ENCODE measurements at regions not wholly inside any gene's neighbourhood (a gene's known extent, or its start where the extent isn't known, plus 50 kb on each side); places are given as distances from the start of the nearest gene placed in this dataset.

- Mint-ChIP-seq H3K9me3 (peaks cover 3 to 29% (median 10%) of the 10 kb centered on the region in 7 donors), H3K27ac (no peak overlapping the region), H3K36me3 (peaks cover 0 to 7% of the 10 kb centered on the region in 2 donors), H3K4me1 (no peaks in the 10 kb centered on the region), H3K27me3 (no peaks in the 10 kb centered on the region), H3K4me3 (no peak overlapping the region)
- no peak for DNase-seq
- no peak for ATAC-seq (ENCODE audit: low read depth in 2 of 2)
Measured at GRCh38 chr3:78129707-78130106, 1089.8 kb downstream of the ROBO2 start.

GRCh38 chr3:78130741-78131290 lies 1090.9 kb downstream of the ROBO2 start:
- no peak overlapping the region for H3K27ac Mint-ChIP-seq
- ATAC-seq (ENCODE audit: low read depth in 2 of 2), result no peak
- peaks cover under 1 to 21% (median 6%) of the 10 kb centered on the region in 7 donors for H3K9me3 Mint-ChIP-seq
- H3K4me1 Mint-ChIP-seq, result no peaks in the 10 kb centered on the region
- DNase-seq, result no peak
- H3K36me3 Mint-ChIP-seq, result peaks cover 0 to 7% of the 10 kb centered on the region in 2 donors
- no peaks in the 10 kb centered on the region for H3K27me3 Mint-ChIP-seq
- H3K4me3 Mint-ChIP-seq, result no peak overlapping the region

- H3K4me1 Mint-ChIP-seq, result no peaks in the 10 kb centered on the region
- no peak overlapping the region for H3K4me3 Mint-ChIP-seq
- peak overlapping the region in 1 of 6 donors; percentile 54 for H3K27ac Mint-ChIP-seq
- H3K9me3 Mint-ChIP-seq, result peaks cover 0 to 17% (median 4%) of the 10 kb centered on the region in 7 donors
- H3K36me3 Mint-ChIP-seq, result no peaks in the 10 kb centered on the region
- DNase-seq (no peak), ATAC-seq (ENCODE audit: low read depth in 2 of 2) (no peak)
- H3K27me3 Mint-ChIP-seq, result no peaks in the 10 kb centered on the region
Measured at GRCh38 chr3:78134496-78134895, 1094.6 kb downstream of the ROBO2 start.

GRCh38 chr3:78139166-78139565 lies 1099.3 kb downstream of the ROBO2 start:
- ATAC-seq (ENCODE audit: low read depth in 2 of 2) (no peak), DNase-seq (no peak)
- H3K27ac Mint-ChIP-seq, result no peak overlapping the region
- H3K4me3 Mint-ChIP-seq, result no peak overlapping the region
- peaks cover 0 to 24% (median 10%) of the 10 kb centered on the region in 7 donors for H3K9me3 Mint-ChIP-seq
- no peaks in the 10 kb centered on the region for H3K36me3 Mint-ChIP-seq
- no peaks in the 10 kb centered on the region for H3K4me1 Mint-ChIP-seq
- no peaks in the 10 kb centered on the region for H3K27me3 Mint-ChIP-seq

GRCh38 chr3:78140274-78140673 lies 1100.4 kb downstream of the ROBO2 start:
- H3K4me3 Mint-ChIP-seq, result no peak overlapping the region
- H3K9me3 Mint-ChIP-seq, result peaks cover 0 to 27% (median 6%) of the 10 kb centered on the region in 7 donors
- no peak overlapping the region for H3K27ac Mint-ChIP-seq
- H3K36me3 Mint-ChIP-seq, result no peaks in the 10 kb centered on the region
- ATAC-seq (ENCODE audit: low read depth in 2 of 2) (no peak), DNase-seq (no peak)
- H3K27me3 Mint-ChIP-seq, result no peaks in the 10 kb centered on the region
- no peaks in the 10 kb centered on the region for H3K4me1 Mint-ChIP-seq

GRCh38 chr3:78140866-78141265 lies 1101.0 kb downstream of the ROBO2 start:
- H3K4me1 Mint-ChIP-seq, result no peaks in the 10 kb centered on the region
- no peaks in the 10 kb centered on the region for H3K36me3 Mint-ChIP-seq

GRCh38 chr3:78141269-78141668 lies 1101.4 kb downstream of the ROBO2 start:
- ATAC-seq (ENCODE audit: low read depth in 2 of 2), result no peak
- no peaks in the 10 kb centered on the region for H3K27me3 Mint-ChIP-seq
- no peaks in the 10 kb centered on the region for H3K36me3 Mint-ChIP-seq

More at GRCh38 chr3:78140866-78141265, 1101.0 kb downstream of the ROBO2 start:
- DNase-seq (no peak), ATAC-seq (ENCODE audit: low read depth in 2 of 2) (no peak)
- Mint-ChIP-seq H3K27ac (no peak overlapping the region), H3K9me3 (peaks cover 0 to 31% (median 8%) of the 10 kb centered on the region in 7 donors), H3K4me3 (no peak overlapping the region), H3K27me3 (no peaks in the 10 kb centered on the region)

GRCh38 chr3:78143000-78143399 lies 1103.1 kb downstream of the ROBO2 start:
- Mint-ChIP-seq H3K27me3 (no peaks in the 10 kb centered on the region), H3K9me3 (peaks cover 0 to 29% (median 7%) of the 10 kb centered on the region in 7 donors), H3K27ac (no peak overlapping the region), H3K36me3 (no peaks in the 10 kb centered on the region), H3K4me1 (no peaks in the 10 kb centered on the region), H3K4me3 (no peak overlapping the region)
- ATAC-seq (ENCODE audit: low read depth in 2 of 2), result no peak
- no peak for DNase-seq

More at GRCh38 chr3:78141269-78141668, 1101.4 kb downstream of the ROBO2 start:
- H3K27ac Mint-ChIP-seq, result no peak overlapping the region
- H3K4me1 Mint-ChIP-seq, result no peaks in the 10 kb centered on the region
- peaks cover 0 to 31% (median 7%) of the 10 kb centered on the region in 7 donors for H3K9me3 Mint-ChIP-seq
- DNase-seq, result no peak
- no peak overlapping the region for H3K4me3 Mint-ChIP-seq

- Mint-ChIP-seq H3K36me3 (no peaks in the 10 kb centered on the region), H3K4me3 (no peak overlapping the region), H3K27ac (no peak overlapping the region), H3K27me3 (no peaks in the 10 kb centered on the region), H3K4me1 (no peaks in the 10 kb centered on the region), H3K9me3 (peaks cover 2 to 33% (median 6%) of the 10 kb centered on the region in 7 donors)
- no peak for ATAC-seq (ENCODE audit: low read depth in 2 of 2)
- DNase-seq, result no peak
Measured at GRCh38 chr3:78148986-78149717, 1109.3 kb downstream of the ROBO2 start.

GRCh38 chr3:78153973-78154372 lies 1114.1 kb downstream of the ROBO2 start:
- H3K36me3 Mint-ChIP-seq, result no peaks in the 10 kb centered on the region
- ATAC-seq (ENCODE audit: low read depth in 2 of 2), result no peak
- H3K9me3 Mint-ChIP-seq, result peaks cover 0 to 17% (median 11%) of the 10 kb centered on the region in 7 donors
- H3K27ac Mint-ChIP-seq, result no peak overlapping the region
- no peak for DNase-seq
- H3K4me3 Mint-ChIP-seq, result no peak overlapping the region
- H3K4me1 Mint-ChIP-seq, result no peaks in the 10 kb centered on the region
- H3K27me3 Mint-ChIP-seq, result no peaks in the 10 kb centered on the region

GRCh38 chr3:78154521-78155186 lies 1114.8 kb downstream of the ROBO2 start:
- Mint-ChIP-seq H3K4me1 (no peaks in the 10 kb centered on the region), H3K27ac (no peak overlapping the region), H3K27me3 (no peaks in the 10 kb centered on the region), H3K36me3 (no peaks in the 10 kb centered on the region), H3K9me3 (peaks cover 0 to 17% (median 11%) of the 10 kb centered on the region in 7 donors), H3K4me3 (no peak overlapping the region)
- ATAC-seq (ENCODE audit: low read depth in 2 of 2), result no peak
- no peak for DNase-seq

GRCh38 chr3:78161736-78162135 lies 1121.8 kb downstream of the ROBO2 start:
- H3K36me3 Mint-ChIP-seq, result no peaks in the 10 kb centered on the region
- H3K27ac Mint-ChIP-seq, result no peak overlapping the region
- peaks cover 0 to 5% (median 2%) of the 10 kb centered on the region in 7 donors for H3K9me3 Mint-ChIP-seq
- ATAC-seq (ENCODE audit: low read depth in 2 of 2) (no peak), DNase-seq (no peak)
- H3K27me3 Mint-ChIP-seq, result no peaks in the 10 kb centered on the region
- H3K4me1 Mint-ChIP-seq, result no peaks in the 10 kb centered on the region
- no peak overlapping the region for H3K4me3 Mint-ChIP-seq

- no peak overlapping the region for H3K4me3 Mint-ChIP-seq
- ATAC-seq (ENCODE audit: low read depth in 2 of 2), result no peak
- H3K27me3 Mint-ChIP-seq, result no peaks in the 10 kb centered on the region
- no peaks in the 10 kb centered on the region for H3K36me3 Mint-ChIP-seq
- no peak overlapping the region for H3K27ac Mint-ChIP-seq
- H3K9me3 Mint-ChIP-seq, result peaks cover 0 to 2% (median 0%) of the 10 kb centered on the region in 7 donors
- H3K4me1 Mint-ChIP-seq, result no peaks in the 10 kb centered on the region
- no peak for DNase-seq
Measured at GRCh38 chr3:78163379-78163778, 1123.5 kb downstream of the ROBO2 start.

GRCh38 chr3:78165876-78166275 lies 1126.0 kb downstream of the ROBO2 start:
- no peak for DNase-seq
- Mint-ChIP-seq H3K27me3 (no peaks in the 10 kb centered on the region), H3K36me3 (no peaks in the 10 kb centered on the region), H3K4me3 (no peak overlapping the region), H3K27ac (no peak overlapping the region), H3K4me1 (no peaks in the 10 kb centered on the region), H3K9me3 (peaks cover 0 to 5% (median 1%) of the 10 kb centered on the region in 7 donors)
- no peak for ATAC-seq (ENCODE audit: low read depth in 2 of 2)

All from naive B cell (primary cell).